B cell (primary cell): ENCODE measurements at regions not wholly inside any gene's neighbourhood (a gene's known extent, or its start where the extent isn't known, plus 50 kb on each side); places are given as distances from the start of the nearest gene placed in this dataset.
"Not testable (repeated sequence)": the region's sequence is repeated elsewhere in the genome, so short reads cannot be mapped to it uniquely, and the experiment has no call there.

Source experiments
- ATAC-seq: fragments of 200-7000 bp; cut with Tn5 transposase; one replicate; pipeline ENCODE4 v1.10.0; 2021; ENCODE audit warnings: low read depth, mild to moderate bottlenecking, moderate number of reproducible peaks, moderate library complexity
- CTCF ChIA-PET: fragments of 350-600 bp; sonication (Branson Sonifier 250); formaldehyde crosslinking; loops from one replicate; lab custom pipeline; 2021; ENCODE audit warnings: antibody characterized with exemption, inconsistent platforms; lab: Charles Lee
- POLR2A ChIA-PET: fragments of 350-600 bp; sonication (Branson Sonifier 250); formaldehyde crosslinking; loops from one replicate; lab custom pipeline; 2021; ENCODE audit warnings: antibody characterized with exemption; lab: Charles Lee
- DNase-seq: peaks from one replicate; pipeline ENCODE4 v3.0.0; 2013
- H2AFZ ChIP-seq: 2 replicates; pipeline ENCODE4 v1.6.1; 2012; ENCODE audit warnings: mild to moderate bottlenecking, low read depth, low read length; ENCODE audit not compliant: insufficient read depth, poor library complexity, severe bottlenecking
- H3K27ac ChIP-seq, 2 donors: 1 replicate in 1 of 2; 2 replicates in 1 of 2; pipeline ENCODE4 v1.5.1; 2012 to 2013; ENCODE audit warnings: low read length in 2 of 2, mild to moderate bottlenecking in 2 of 2, moderate library complexity in 1 of 2
- H3K27me3 ChIP-seq, 4 experiments: fragments of 200-600 bp in 1 of 4; sonication (generic) in 1 of 4; replicated peaks in 1 of 4; 1 replicate in 2 of 4; 2 replicates in 2 of 4; pipeline versions ENCODE4 v1.6.1 to v1.7.0; 2013 to 2016; ENCODE audit warnings: low read length in 3 of 4, mild to moderate bottlenecking in 2 of 4, mixed read lengths in 1 of 4, moderate library complexity in 1 of 4; ENCODE audit not compliant: insufficient read depth in 4 of 4, control insufficient read depth in 3 of 4; ENCODE audit errors: control extremely low read depth in 1 of 4
- H3K36me3 ChIP-seq, 2 experiments: replicated peaks in 1 of 2; 1 replicate in 1 of 2; 2 replicates in 1 of 2; pipeline versions ENCODE4 v1.6.1 to v1.7.1; 2013; ENCODE audit warnings: low read length in 1 of 2; ENCODE audit not compliant: insufficient read depth in 2 of 2, control insufficient read depth in 1 of 2; ENCODE audit errors: control extremely low read depth in 1 of 2, extremely low read depth in 1 of 2
- H3K4me1 ChIP-seq, 2 donors: fragments of 200-600 bp in 1 of 2; sonication (generic) in 1 of 2; 1 replicate in 1 of 2; 2 replicates in 1 of 2; pipeline versions ENCODE4 v1.5.1 to v1.6.1; 2013 to 2017; ENCODE audit warnings: low read length in 2 of 2; ENCODE audit not compliant: control insufficient read depth in 2 of 2, insufficient read depth in 2 of 2
- H3K4me2 ChIP-seq: replicated peaks from 2 replicates; pipeline ENCODE3; 2012; ENCODE audit warnings: mild to moderate bottlenecking, low read depth, low read length; ENCODE audit not compliant: poor library complexity, severe bottlenecking
- H3K4me3 ChIP-seq, 5 experiments: fragments of 200-600 bp in 1 of 5; sonication (generic) in 1 of 5; 1 replicate in 3 of 5; 2 replicates in 2 of 5; pipeline versions ENCODE4 v1.5.1 to v1.7.0; 2011 to 2016; ENCODE audit warnings: low read length in 4 of 5, mild to moderate bottlenecking in 4 of 5, low read depth in 2 of 5, control low read depth in 1 of 5, moderate library complexity in 1 of 5; ENCODE audit not compliant: insufficient read depth in 1 of 5; ENCODE audit errors: control extremely low read depth in 1 of 5, extremely low read depth in 1 of 5
- H3K79me2 ChIP-seq: fragments of 200-600 bp; sonication (generic); one replicate; pipeline ENCODE4 v1.6.0; 2016; ENCODE audit warnings: low read length; ENCODE audit not compliant: control insufficient read depth, insufficient read depth
- H3K9ac ChIP-seq: fragments of 200-600 bp; sonication (generic); 2 replicates; pipeline ENCODE4 v1.6.1; 2017; ENCODE audit warnings: mild to moderate bottlenecking, low read length, moderate library complexity
- H3K9me3 ChIP-seq, 3 donors: one replicate each; pipeline versions ENCODE4 v1.6.1 to v1.7.1; 2013; ENCODE audit warnings: low read length in 2 of 3; ENCODE audit not compliant: control insufficient read depth in 2 of 3, insufficient read depth in 1 of 3; ENCODE audit errors: control extremely low read depth in 1 of 3
- H4K20me1 ChIP-seq: 2 replicates; pipeline ENCODE4 v1.6.0; 2012; ENCODE audit warnings: mild to moderate bottlenecking, low read length; ENCODE audit not compliant: insufficient read depth, control insufficient read depth, poor library complexity, severe bottlenecking
- H3K27ac Mint-ChIP-seq: one replicate; pipeline ENCODE4 v1.8.0; 2021; ENCODE audit warnings: mixed read lengths
- H3K27me3 Mint-ChIP-seq: one replicate; pipeline ENCODE4 v1.8.0; 2021; ENCODE audit warnings: mixed read lengths
- H3K4me1 Mint-ChIP-seq: one replicate; pipeline ENCODE4 v1.8.0; 2021; ENCODE audit warnings: mixed read lengths
- H3K4me3 Mint-ChIP-seq: one replicate; pipeline ENCODE4 v1.8.0; 2021; ENCODE audit warnings: mixed read lengths
- H3K9me3 Mint-ChIP-seq: one replicate; pipeline ENCODE4 v1.8.0; 2022; ENCODE audit warnings: mixed read lengths; ENCODE audit not compliant: insufficient read depth
- EZH2 ChIP-seq: IDR thresholded peaks from 2 replicates; pipeline ENCODE4 v1.6.1; 2012; ENCODE audit warnings: borderline replicate concordance, low read depth, mild to moderate bottlenecking, moderate library complexity, low read length; ENCODE audit not compliant: insufficient read depth, poor library complexity, severe bottlenecking
- WGBS: methylation state at CpG from one replicate; pipeline ENCODE4 v1.1.5; 2013; ENCODE audit warnings: missing lambda C conversion rate; ENCODE audit not compliant: insufficient coverage; 5-methylcytosine and 5-hydroxymethylcytosine counted together
- intact Hi-C: fragments of 100-400 bp; cut with micrococcal nuclease; formaldehyde crosslinking; loops from one replicate; pipeline ENCODE4 v1.10.0; 2022
- TF ChIP-seq, protein P1 (sequence below): fragments of 200-600 bp; IDR thresholded peaks from one replicate; pipeline ENCODE4 v1.8.0; 2022; ENCODE audit warnings: antibody characterized with exemption, mild to moderate bottlenecking

GRCh38 chr7:67348171-67348570 is 351.5 kb downstream of the TYW1 start:
- Histone ChIP-seq H3K27me3 (no peaks in the 10 kb centered on the region), H3K4me3 (no peak overlapping the region), H3K36me3 (peaks cover 0 to 3% of the 10 kb centered on the region in 2 experiments), H3K4me1 (no peaks in the 10 kb centered on the region), H3K9ac (no peak overlapping the region), H4K20me1 (no peaks in the 10 kb centered on the region), H2AFZ (no peak overlapping the region), H3K27ac (no peak overlapping the region), H3K79me2 (no peaks in the 10 kb centered on the region), H3K9me3 (peaks cover 0 to 8% (median 0%) of the 10 kb centered on the region in 3 donors), H3K4me2 (no peak overlapping the region)
- intact Hi-C loops = no loop called here
- Mint-ChIP-seq H3K27me3 (no peaks in the 10 kb centered on the region), H3K4me1 (no peaks in the 10 kb centered on the region), H3K4me3 (no peak overlapping the region), H3K27ac (no peak overlapping the region), H3K9me3 (no peaks in the 10 kb centered on the region)
- 91% methylated on average over 7 of the region's 7 CpGs for WGBS
- no peak for DNase-seq
- no peak for ATAC-seq
- ChIA-PET CTCF (interaction anchor here (0.6 kb wide), 2 partner anchors 282 to 730 kb away, joined by 3 to 4 read pairs; no protein-coding TSS in a partner anchor), POLR2A (no interaction called here)
- TF ChIP-seq, protein P1, sequence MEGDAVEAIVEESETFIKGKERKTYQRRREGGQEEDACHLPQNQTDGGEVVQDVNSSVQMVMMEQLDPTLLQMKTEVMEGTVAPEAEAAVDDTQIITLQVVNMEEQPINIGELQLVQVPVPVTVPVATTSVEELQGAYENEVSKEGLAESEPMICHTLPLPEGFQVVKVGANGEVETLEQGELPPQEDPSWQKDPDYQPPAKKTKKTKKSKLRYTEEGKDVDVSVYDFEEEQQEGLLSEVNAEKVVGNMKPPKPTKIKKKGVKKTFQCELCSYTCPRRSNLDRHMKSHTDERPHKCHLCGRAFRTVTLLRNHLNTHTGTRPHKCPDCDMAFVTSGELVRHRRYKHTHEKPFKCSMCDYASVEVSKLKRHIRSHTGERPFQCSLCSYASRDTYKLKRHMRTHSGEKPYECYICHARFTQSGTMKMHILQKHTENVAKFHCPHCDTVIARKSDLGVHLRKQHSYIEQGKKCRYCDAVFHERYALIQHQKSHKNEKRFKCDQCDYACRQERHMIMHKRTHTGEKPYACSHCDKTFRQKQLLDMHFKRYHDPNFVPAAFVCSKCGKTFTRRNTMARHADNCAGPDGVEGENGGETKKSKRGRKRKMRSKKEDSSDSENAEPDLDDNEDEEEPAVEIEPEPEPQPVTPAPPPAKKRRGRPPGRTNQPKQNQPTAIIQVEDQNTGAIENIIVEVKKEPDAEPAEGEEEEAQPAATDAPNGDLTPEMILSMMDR = no peak
- TF ChIP-seq EZH2 = no peak

- CTCF ChIA-PET, POLR2A ChIA-PET, intact Hi-C loops, H3K27me3 ChIP-seq, H4K20me1 ChIP-seq, H3K4me2 ChIP-seq, H3K9ac ChIP-seq, H3K27me3 Mint-ChIP-seq, H3K9me3 Mint-ChIP-seq, H3K4me3 Mint-ChIP-seq, H3K27ac Mint-ChIP-seq, H2AFZ ChIP-seq, DNase-seq, H3K4me1 Mint-ChIP-seq, H3K4me3 ChIP-seq, H3K27ac ChIP-seq, ATAC-seq, H3K4me1 ChIP-seq, H3K79me2 ChIP-seq, H3K36me3 ChIP-seq: not testable (repeated sequence)
- H3K9me3 ChIP-seq = peaks cover 0 to 34% (median 7%) of the 10 kb centered on the region in 3 donors
- WGBS = 94% methylated on average over 3 of the region's 3 CpGs
Observed at GRCh38 chr7:67357653-67358052, 361.0 kb downstream of the TYW1 start.

DNA sequence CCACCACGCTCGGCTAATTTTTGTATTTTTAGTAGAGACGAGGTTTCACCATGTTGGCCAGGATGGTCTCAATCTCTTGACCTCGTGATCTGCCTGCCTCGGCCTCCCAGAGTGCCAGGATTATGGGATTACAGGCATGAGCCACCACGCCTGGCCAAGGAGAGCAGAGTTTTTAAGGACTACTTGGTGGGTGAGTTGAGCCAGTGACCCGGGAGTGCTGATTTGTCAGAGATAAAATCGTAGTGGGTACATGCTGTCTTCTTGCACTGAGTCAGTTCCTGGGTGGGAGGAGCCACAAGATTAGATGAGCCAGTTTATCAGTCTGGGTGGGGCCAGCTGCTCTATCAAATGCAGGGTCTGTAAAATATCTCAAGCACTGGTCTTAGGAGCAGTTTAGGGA is 361.7 kb downstream of the TYW1 start:
- H3K79me2 ChIP-seq, H3K27ac Mint-ChIP-seq, H3K36me3 ChIP-seq, ATAC-seq, POLR2A ChIA-PET, H3K4me1 ChIP-seq, DNase-seq, H3K4me3 ChIP-seq, H3K27ac ChIP-seq, H3K9ac ChIP-seq, H3K4me3 Mint-ChIP-seq, H3K27me3 Mint-ChIP-seq, CTCF ChIA-PET, H3K9me3 Mint-ChIP-seq, H4K20me1 ChIP-seq, H2AFZ ChIP-seq, intact Hi-C loops, H3K4me1 Mint-ChIP-seq, H3K4me2 ChIP-seq, H3K27me3 ChIP-seq: not testable (repeated sequence)
- peaks cover 0 to 34% (median 7%) of the 10 kb centered on the region in 3 donors for H3K9me3 ChIP-seq
- 86% methylated on average over 8 of the region's 8 CpGs for WGBS
